SU-DHL-6 (cell line): ENCODE measurements at regions not wholly inside any gene's neighbourhood (a gene's known extent, or its start where the extent isn't known, plus 50 kb on each side); places are given as distances from the start of the nearest gene placed in this dataset.

Experiments used
- CTCF ChIP-seq: fragments of 200-600 bp; sonication (generic); IDR thresholded peaks from one replicate; pipeline ENCODE4 v1.5.1; 2017; ENCODE audit warnings: antibody characterized with exemption, mild to moderate bottlenecking, low read length, moderate library complexity; ENCODE audit not compliant: insufficient read depth, poor library complexity, severe bottlenecking
- EZH2phosphoT487 ChIP-seq: fragments of 200-600 bp; sonication (generic), shearing (Covaris generic); conservative IDR thresholded peaks from 2 replicates; pipeline ENCODE4 v1.6.1; 2018; ENCODE audit warnings: mild to moderate bottlenecking, antibody characterized with exemption, low read length, moderate library complexity, mixed read lengths

- TF ChIP-seq CTCF (no peak), EZH2phosphoT487 (no peak)
Observed at GRCh38 chr10:21014141-21014540, 117.0 kb upstream of the NEBL start.
